Mesothelial cell of epicardium (in vitro differentiated cells): ENCODE measurements at regions not wholly inside any gene's neighbourhood (a gene's known extent, or its start where the extent isn't known, plus 50 kb on each side); places are given as distances from the start of the nearest gene placed in this dataset.
"Not testable (repeated sequence)": the region's sequence is repeated elsewhere in the genome, so short reads cannot be mapped to it uniquely, and the experiment has no call there.

Experiments
- DNase-seq, 2 experiments: peaks; one replicate each; pipeline ENCODE4 v3.0.0; 2021; ENCODE audit warnings: low spot score in 2 of 2; ENCODE audit not compliant: unreplicated experiment in 2 of 2
- H3K27ac Mint-ChIP-seq: 2 replicates; pipeline ENCODE4 v1.8.0; 2021; ENCODE audit warnings: mixed read lengths
- H3K27me3 Mint-ChIP-seq: 2 replicates; pipeline ENCODE4 v1.8.0; 2021; ENCODE audit warnings: low read depth, mixed read lengths
- H3K36me3 Mint-ChIP-seq: 2 replicates; pipeline ENCODE4 v1.8.0; 2021; ENCODE audit warnings: mixed read lengths
- H3K4me1 Mint-ChIP-seq: 2 replicates; pipeline ENCODE4 v1.8.0; 2021; ENCODE audit warnings: mixed read lengths
- H3K4me3 Mint-ChIP-seq: 2 replicates; pipeline ENCODE4 v1.8.0; 2021; ENCODE audit warnings: mild to moderate bottlenecking, moderate library complexity, mixed read lengths
- H3K9me3 Mint-ChIP-seq: 2 replicates; pipeline ENCODE4 v1.8.0; 2021; ENCODE audit warnings: mixed read lengths
- TF ChIP-seq, protein P1 (sequence below): fragments of 200-600 bp; sonication (generic); IDR thresholded peaks from one replicate; pipeline ENCODE4 v1.5.0; 2021; ENCODE audit warnings: antibody characterized with exemption; ENCODE audit not compliant: unreplicated experiment

DNA sequence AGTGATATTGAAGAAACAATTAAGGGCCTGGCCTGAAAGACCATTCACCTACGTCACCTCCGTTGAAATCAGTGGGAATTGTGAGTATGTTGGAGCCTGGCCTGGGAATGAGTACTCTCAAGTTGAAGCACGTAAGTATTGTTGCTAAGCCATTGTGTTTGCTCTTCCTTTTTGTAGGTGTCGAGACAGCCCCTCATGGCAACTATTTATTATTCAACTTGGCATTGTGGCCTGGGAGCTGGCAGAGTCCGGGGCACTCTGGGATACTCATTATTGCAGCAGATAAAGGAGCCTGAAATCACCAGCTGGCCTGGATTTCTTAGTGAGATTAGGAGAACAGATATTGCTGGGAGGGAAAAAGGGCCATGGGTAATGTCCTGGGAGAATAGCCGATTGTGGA is 147.4 kb downstream of the C12orf75 start:
- TF ChIP-seq, protein P1, sequence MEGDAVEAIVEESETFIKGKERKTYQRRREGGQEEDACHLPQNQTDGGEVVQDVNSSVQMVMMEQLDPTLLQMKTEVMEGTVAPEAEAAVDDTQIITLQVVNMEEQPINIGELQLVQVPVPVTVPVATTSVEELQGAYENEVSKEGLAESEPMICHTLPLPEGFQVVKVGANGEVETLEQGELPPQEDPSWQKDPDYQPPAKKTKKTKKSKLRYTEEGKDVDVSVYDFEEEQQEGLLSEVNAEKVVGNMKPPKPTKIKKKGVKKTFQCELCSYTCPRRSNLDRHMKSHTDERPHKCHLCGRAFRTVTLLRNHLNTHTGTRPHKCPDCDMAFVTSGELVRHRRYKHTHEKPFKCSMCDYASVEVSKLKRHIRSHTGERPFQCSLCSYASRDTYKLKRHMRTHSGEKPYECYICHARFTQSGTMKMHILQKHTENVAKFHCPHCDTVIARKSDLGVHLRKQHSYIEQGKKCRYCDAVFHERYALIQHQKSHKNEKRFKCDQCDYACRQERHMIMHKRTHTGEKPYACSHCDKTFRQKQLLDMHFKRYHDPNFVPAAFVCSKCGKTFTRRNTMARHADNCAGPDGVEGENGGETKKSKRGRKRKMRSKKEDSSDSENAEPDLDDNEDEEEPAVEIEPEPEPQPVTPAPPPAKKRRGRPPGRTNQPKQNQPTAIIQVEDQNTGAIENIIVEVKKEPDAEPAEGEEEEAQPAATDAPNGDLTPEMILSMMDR: no peak
- Mint-ChIP-seq H3K4me3 (no peak overlapping the region), H3K36me3 (no peaks in the 10 kb centered on the region)

DNA sequence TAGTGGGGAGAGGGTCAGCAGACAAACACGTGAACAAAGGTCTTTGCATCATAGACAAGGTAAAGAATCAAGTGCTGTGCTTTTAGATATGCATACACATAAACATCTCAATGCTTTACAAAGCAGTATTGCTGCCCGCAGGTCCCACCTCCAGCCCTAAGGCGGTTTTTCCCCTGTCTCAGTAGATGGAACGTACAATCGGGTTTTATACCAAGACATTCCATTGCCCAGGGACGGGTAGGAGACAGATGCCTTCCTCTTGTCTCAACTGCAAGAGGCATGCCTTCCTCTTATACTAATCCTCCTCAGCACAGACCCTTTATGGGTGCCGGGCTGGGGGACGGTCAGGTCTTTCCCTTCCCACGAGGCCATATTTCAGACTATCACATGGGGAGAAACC is 148.3 kb downstream of the C12orf75 start:
- H3K9me3 Mint-ChIP-seq, H3K4me3 Mint-ChIP-seq, H3K27me3 Mint-ChIP-seq, H3K36me3 Mint-ChIP-seq, H3K27ac Mint-ChIP-seq, DNase-seq: not testable (repeated sequence)
- peaks cover 18% of the 10 kb centered on the region for H3K4me1 Mint-ChIP-seq

More for the DNA sequence above, 147.4 kb downstream of the C12orf75 start:
- no peak overlapping the region for H3K27ac Mint-ChIP-seq
- H3K27me3 Mint-ChIP-seq: no peaks in the 10 kb centered on the region
- DNase-seq: no peak
- H3K9me3 Mint-ChIP-seq: peaks cover 4% of the 10 kb centered on the region
- peaks cover 18% of the 10 kb centered on the region for H3K4me1 Mint-ChIP-seq

DNA sequence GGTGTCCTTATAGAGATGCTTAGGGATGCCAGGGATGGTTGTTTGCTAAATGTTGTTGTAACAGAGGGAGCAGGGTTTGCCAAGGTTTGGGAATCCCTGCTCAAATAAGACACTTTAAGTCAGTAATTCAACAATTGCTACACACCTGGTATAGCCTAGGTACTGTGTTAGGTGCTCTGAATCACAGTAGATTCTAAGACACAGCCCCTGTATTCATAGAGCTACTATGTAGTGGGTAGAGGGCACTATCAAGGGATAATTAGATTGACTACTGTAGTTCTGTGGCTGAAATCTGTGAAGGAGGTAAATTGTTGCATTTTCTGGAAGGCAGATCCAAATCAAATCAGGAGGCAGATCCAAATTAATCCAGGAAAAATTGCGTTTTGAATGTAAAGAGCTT is 149.2 kb downstream of the C12orf75 start:
- DNase-seq: no peak
- peak overlapping the region; percentile 0 for H3K27ac Mint-ChIP-seq
- H3K27me3 Mint-ChIP-seq: no peaks in the 10 kb centered on the region
- H3K36me3 Mint-ChIP-seq: no peaks in the 10 kb centered on the region
- TF ChIP-seq, protein P1: no peak
- peaks cover 4% of the 10 kb centered on the region for H3K9me3 Mint-ChIP-seq
- H3K4me3 Mint-ChIP-seq: no peak overlapping the region
- H3K4me1 Mint-ChIP-seq: peaks cover 18% of the 10 kb centered on the region

DNA sequence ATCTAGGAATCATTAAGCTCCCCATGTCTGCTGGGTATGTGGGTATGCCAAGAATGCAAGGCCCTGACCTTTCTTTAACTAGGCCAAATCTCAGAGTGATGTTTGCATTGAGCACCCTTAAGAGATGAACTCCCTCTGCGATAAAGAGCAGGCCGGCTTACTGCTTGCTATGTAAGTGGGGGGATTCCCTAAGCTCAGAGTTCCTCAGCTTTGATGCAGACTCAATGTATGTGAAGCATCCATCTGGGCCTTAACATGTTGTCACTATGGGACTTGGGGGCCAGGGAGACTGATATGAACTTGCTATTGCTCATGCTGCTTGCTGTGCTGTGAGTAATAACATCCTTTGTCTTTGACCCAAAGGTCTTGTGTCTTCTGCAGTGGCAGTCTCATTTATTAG is 149.7 kb downstream of the C12orf75 start:
- H3K27me3 Mint-ChIP-seq: no peaks in the 10 kb centered on the region
- no peak for DNase-seq
- H3K9me3 Mint-ChIP-seq: peaks cover 4% of the 10 kb centered on the region
- H3K4me3 Mint-ChIP-seq: no peak overlapping the region
- TF ChIP-seq, protein P1: no peak
- no peaks in the 10 kb centered on the region for H3K36me3 Mint-ChIP-seq
- peaks cover 19% of the 10 kb centered on the region for H3K4me1 Mint-ChIP-seq
- peak overlapping the region; percentile 26 for H3K27ac Mint-ChIP-seq

DNA sequence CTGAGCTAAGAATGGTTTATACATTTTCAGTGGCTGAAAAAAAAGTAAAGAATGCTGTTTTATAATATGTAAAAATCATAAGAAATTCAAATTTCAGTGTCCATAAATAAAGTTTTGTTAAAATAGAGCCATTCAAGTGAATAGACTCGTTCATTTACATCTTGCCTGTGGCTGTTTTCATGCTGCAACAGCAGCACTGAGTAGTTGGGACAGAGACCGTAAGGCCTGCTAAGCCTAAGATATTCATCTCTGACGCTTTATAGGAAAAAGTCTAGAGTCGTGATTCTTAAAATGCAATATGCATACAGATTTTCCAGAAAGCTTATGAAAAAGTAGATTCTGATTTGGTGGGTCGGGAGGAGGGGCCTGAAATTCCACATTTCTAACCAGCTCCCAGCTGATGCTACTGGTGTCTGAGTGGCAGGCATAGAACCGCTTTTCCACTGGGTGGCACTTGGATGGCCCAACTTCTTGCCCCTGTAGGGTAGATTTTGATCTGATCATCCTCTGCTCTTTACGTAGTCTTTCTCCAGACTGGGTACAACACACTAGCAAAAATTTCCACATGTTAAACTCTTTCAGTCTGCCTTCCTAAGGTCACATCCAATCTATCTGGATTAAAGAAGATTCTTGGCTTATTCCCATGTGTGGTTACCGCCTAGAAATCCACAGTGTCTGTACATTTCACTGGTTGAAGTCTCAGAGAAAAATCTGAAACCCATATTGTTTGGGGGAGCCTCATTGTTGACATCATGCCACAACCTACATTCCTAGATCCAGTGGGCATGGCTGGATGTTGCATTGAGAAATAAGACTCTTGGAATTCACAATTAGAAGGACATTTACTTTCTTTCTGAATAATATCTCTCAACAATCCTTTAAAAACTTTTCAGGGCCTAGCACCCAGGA is 151.2 kb downstream of the C12orf75 start:
- Mint-ChIP-seq H3K9me3 (no peaks in the 10 kb centered on the region), H3K4me3 (no peak overlapping the region), H3K36me3 (no peaks in the 10 kb centered on the region), H3K4me1 (peaks cover 24% of the 10 kb centered on the region), H3K27ac (peak overlapping the region; percentile 21), H3K27me3 (no peaks in the 10 kb centered on the region)
- TF ChIP-seq, protein P1: no peak
- DNase-seq: no peak

DNA sequence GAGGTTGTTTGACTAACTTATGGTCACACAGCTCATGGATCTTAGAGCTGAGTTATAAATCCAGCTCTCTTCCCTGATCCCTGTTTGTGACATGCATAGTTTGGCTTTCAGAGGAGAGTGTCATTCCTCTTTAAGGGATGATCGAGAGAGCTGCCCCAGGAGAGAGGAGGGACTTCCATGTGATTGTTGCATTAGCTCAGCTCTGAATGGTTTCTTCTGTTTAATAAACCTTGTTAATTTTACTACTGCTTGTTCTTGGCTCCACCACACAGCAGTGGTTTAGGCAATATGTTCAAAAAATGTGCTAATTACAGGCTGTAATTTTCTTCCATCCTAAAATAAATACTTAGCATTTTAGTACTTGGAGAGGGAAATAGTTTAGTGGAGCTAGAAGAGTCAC is 152.5 kb downstream of the C12orf75 start:
- Mint-ChIP-seq H3K27me3 (no peaks in the 10 kb centered on the region), H3K27ac (no peak overlapping the region), H3K9me3 (no peaks in the 10 kb centered on the region), H3K4me3 (no peak overlapping the region), H3K4me1 (peaks cover 24% of the 10 kb centered on the region), H3K36me3 (no peaks in the 10 kb centered on the region)
- TF ChIP-seq, protein P1: no peak
- no peak for DNase-seq
